ENCODE measurements at regions not wholly inside any gene's neighbourhood (a gene's known extent, or its start where the extent isn't known, plus 50 kb on each side); places are given as distances from the start of the nearest gene placed in this dataset.

GRCh38 chr6:48031711-48032110 lies 79.3 kb downstream of the PTCHD4 start:
- no peaks in the 10 kb centered on the region for H3K36me3 ChIP-seq (replicated peaks in 1 of 2; ENCODE audit: control insufficient read depth in 1 of 2, insufficient read depth in 2 of 2, low read length in 1 of 2)
- ChIA-PET POLR2A (no interaction called here), CTCF (no interaction called here)
- H3K27ac ChIP-seq (ENCODE audit: low read depth in 2 of 2, low read length in 1 of 2): peak overlapping the region in 1 of 2 experiments; percentile 55; a peak in 2 of 4 replicates
- no peaks in the 10 kb centered on the region for H3K9me2 ChIP-seq
- WGBS (ENCODE audit: low lambda C conversion rate): 12% methylated on average over 2 of the region's 2 CpGs
- H4K20me1 ChIP-seq (ENCODE audit: insufficient read depth): no peaks in the 10 kb centered on the region
- peak overlapping the region; percentile 25; the same call in 1 of the 2 replicates for H3K4me2 ChIP-seq
- H3F3A ChIP-seq (replicated peaks; ENCODE audit: insufficient read depth): peaks cover 7% of the 10 kb centered on the region
- no peak overlapping the region for H2AFZ ChIP-seq (ENCODE audit: low read depth)
- TF ChIP-seq NRF1 (IDR thresholded peaks at IDR 0.05; ENCODE audit: low read depth, low read length) (no peak), USF1 (IDR thresholded peaks at IDR 0.05; ENCODE audit: borderline replicate concordance, low read depth) (no peak), MAX (IDR thresholded peaks at IDR 0.05; ENCODE audit: low read depth) (no peak), JUND (IDR thresholded peaks at IDR 0.05) (no peak), RAD21 (IDR thresholded peaks at IDR 0.05; ENCODE audit: low read length) (no peak), SIN3A (IDR thresholded peaks at IDR 0.05; ENCODE audit: borderline replicate concordance, low read depth, low read length) (no peak), NFIC (IDR thresholded peaks at IDR 0.05; ENCODE audit: borderline replicate concordance) (no peak), TCF12 (IDR thresholded peaks at IDR 0.05) (no peak), POLR2AphosphoS5 (IDR thresholded peaks at IDR 0.05; ENCODE audit: low read depth, low read length) (no peak), FOXJ3 (CRISPR knock-in tag; IDR thresholded peaks at IDR 0.05) (no peak)
- DNase-seq: no peak
- H3K79me2 ChIP-seq (ENCODE audit: insufficient read depth): no peaks in the 10 kb centered on the region
- no peaks in the 10 kb centered on the region for H3K9me3 ChIP-seq
- no peak overlapping the region for H3K4me3 ChIP-seq (ENCODE audit: low read depth in 2 of 2, low read length in 1 of 2)
- H3K27me3 ChIP-seq (ENCODE audit: insufficient read depth): no peaks in the 10 kb centered on the region
- no peak overlapping the region for H3K9ac ChIP-seq
- H3K4me1 ChIP-seq (ENCODE audit: control insufficient read depth in 1 of 2, insufficient read depth in 2 of 2, low read depth in 1 of 2, low read length in 1 of 2): peaks cover 0 to 26% of the 10 kb centered on the region in 2 experiments; a peak in 1 of 4 replicates

DNA sequence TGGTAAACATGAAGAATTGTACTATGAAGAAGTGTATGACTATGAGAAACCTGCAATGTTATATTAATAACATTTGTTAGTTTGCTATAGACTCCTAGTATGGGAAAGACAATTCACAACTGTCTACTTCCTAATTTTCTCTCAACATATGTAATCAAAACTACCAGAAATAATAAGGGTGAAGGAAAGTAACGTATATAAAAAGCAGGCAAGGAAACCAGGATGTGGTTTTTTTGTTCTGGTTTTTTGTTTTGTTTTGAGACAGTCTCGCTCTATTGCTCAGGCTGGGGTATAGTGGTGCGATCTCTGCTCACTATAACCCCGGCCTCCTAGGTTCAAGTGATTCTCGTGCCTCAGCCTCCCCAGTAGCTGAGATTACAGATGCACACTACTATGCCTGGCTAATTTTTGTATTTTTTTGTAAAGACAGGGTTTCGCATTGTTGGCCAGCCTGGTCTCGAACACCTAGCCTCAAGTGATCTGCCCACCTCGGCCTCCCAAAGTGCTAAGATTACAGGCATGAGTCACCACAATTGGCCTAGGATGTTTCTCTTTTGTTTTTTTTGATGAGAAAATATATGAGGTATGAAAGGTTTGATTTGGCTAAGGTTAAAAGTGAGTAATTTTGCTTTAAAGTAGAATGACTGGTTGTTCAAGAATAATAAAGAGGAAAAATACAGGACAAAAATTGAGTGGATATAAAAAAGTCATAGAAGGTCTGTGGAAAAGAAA lies 83.1 kb downstream of the PTCHD4 start:
- 49% methylated on average over 8 of the region's 8 CpGs for WGBS (ENCODE audit: low lambda C conversion rate)
- Histone ChIP-seq H3K9ac (no peak overlapping the region), H3K9me3 (no peaks in the 10 kb centered on the region), H3K4me3 (ENCODE audit: low read depth in 2 of 2, low read length in 1 of 2) (no peak overlapping the region), H3K9me2 (no peaks in the 10 kb centered on the region), H3K4me1 (ENCODE audit: control insufficient read depth in 1 of 2, insufficient read depth in 2 of 2, low read depth in 1 of 2, low read length in 1 of 2) (peaks cover 0 to 19% of the 10 kb centered on the region in 2 experiments; a peak in 1 of 4 replicates), H3K36me3 (replicated peaks in 1 of 2; ENCODE audit: control insufficient read depth in 1 of 2, insufficient read depth in 2 of 2, low read length in 1 of 2) (no peaks in the 10 kb centered on the region), H3F3A (replicated peaks; ENCODE audit: insufficient read depth) (peaks cover 7% of the 10 kb centered on the region), H3K4me2 (no peak overlapping the region), H3K27ac (ENCODE audit: low read depth in 2 of 2, low read length in 1 of 2) (no peak overlapping the region), H3K79me2 (ENCODE audit: insufficient read depth) (no peaks in the 10 kb centered on the region), H4K20me1 (ENCODE audit: insufficient read depth) (no peaks in the 10 kb centered on the region), H3K27me3 (ENCODE audit: insufficient read depth) (no peaks in the 10 kb centered on the region), H2AFZ (ENCODE audit: low read depth) (no peak overlapping the region)
- no peak for DNase-seq
- ChIA-PET POLR2A (no interaction called here), CTCF (no interaction called here)
- TF ChIP-seq GABPA (IDR thresholded peaks at IDR 0.05; ENCODE audit: low read depth): no peak
- TF ChIP-seq FOSL2 (IDR thresholded peaks at IDR 0.05; ENCODE audit: borderline replicate concordance, low read depth): 0 out of 2 replicates have a peak, but pooled peaks have one; percentile 9

DNA sequence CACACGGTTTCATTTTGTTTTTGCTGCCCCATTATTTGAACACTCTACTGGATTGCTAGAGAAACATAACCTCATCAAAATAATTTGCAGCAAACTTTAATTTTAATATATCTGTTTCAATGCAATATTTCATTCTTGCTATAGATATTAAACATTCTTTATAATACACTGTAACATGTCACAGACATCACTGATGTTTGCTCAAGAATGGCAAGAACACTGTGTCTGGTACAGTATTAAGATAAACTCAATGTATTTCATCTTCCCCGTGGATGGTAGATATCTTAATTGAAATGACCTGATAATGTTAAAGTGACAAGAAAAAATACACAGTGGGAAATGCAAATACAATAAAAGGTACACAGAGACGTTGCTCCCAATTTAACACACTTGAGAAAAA lies 86.0 kb downstream of the PTCHD4 start:
- H3K36me3 ChIP-seq (replicated peaks in 1 of 2; ENCODE audit: control insufficient read depth in 1 of 2, insufficient read depth in 2 of 2, low read length in 1 of 2): no peaks in the 10 kb centered on the region
- H3F3A ChIP-seq (replicated peaks; ENCODE audit: insufficient read depth): no peaks in the 10 kb centered on the region
- H3K4me1 ChIP-seq (ENCODE audit: control insufficient read depth in 1 of 2, insufficient read depth in 2 of 2, low read depth in 1 of 2, low read length in 1 of 2): no peaks in the 10 kb centered on the region; a peak in 1 of 4 replicates
- ChIA-PET POLR2A (no interaction called here), CTCF (no interaction called here)
- H3K4me3 ChIP-seq (ENCODE audit: low read depth in 2 of 2, low read length in 1 of 2): no peak overlapping the region
- DNase-seq: no peak
- no peak overlapping the region for H3K9ac ChIP-seq
- H3K9me3 ChIP-seq: no peaks in the 10 kb centered on the region
- H4K20me1 ChIP-seq (ENCODE audit: insufficient read depth): no peaks in the 10 kb centered on the region
- whole genome bisulfite sequencing (ENCODE audit: low lambda C conversion rate): 19% methylated on average over 3 of the region's 3 CpGs
- H3K79me2 ChIP-seq (ENCODE audit: insufficient read depth): no peaks in the 10 kb centered on the region
- H3K27me3 ChIP-seq (ENCODE audit: insufficient read depth): no peaks in the 10 kb centered on the region
- no peak overlapping the region for H2AFZ ChIP-seq (ENCODE audit: low read depth)
- no peak overlapping the region for H3K4me2 ChIP-seq
- no peak overlapping the region for H3K27ac ChIP-seq (ENCODE audit: low read depth in 2 of 2, low read length in 1 of 2)
- no peaks in the 10 kb centered on the region for H3K9me2 ChIP-seq
- TF ChIP-seq FOXJ3 (CRISPR knock-in tag; IDR thresholded peaks at IDR 0.05): no peak
- TF ChIP-seq TCF12 (IDR thresholded peaks at IDR 0.05): no peak
- TF ChIP-seq MXI1 (IDR thresholded peaks at IDR 0.05; ENCODE audit: low read depth, low read length): no peak
- TF ChIP-seq EZH2phosphoT487 (IDR thresholded peaks at IDR 0.05; ENCODE audit: borderline replicate concordance, low read depth): no peak
- TF ChIP-seq, protein P1, sequence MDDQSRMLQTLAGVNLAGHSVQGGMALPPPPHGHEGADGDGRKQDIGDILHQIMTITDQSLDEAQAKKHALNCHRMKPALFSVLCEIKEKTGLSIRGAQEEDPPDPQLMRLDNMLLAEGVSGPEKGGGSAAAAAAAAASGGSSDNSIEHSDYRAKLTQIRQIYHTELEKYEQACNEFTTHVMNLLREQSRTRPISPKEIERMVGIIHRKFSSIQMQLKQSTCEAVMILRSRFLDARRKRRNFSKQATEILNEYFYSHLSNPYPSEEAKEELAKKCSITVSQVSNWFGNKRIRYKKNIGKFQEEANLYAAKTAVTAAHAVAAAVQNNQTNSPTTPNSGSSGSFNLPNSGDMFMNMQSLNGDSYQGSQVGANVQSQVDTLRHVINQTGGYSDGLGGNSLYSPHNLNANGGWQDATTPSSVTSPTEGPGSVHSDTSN (IDR thresholded peaks at IDR 0.05): no peak
- TF ChIP-seq, protein P2, sequence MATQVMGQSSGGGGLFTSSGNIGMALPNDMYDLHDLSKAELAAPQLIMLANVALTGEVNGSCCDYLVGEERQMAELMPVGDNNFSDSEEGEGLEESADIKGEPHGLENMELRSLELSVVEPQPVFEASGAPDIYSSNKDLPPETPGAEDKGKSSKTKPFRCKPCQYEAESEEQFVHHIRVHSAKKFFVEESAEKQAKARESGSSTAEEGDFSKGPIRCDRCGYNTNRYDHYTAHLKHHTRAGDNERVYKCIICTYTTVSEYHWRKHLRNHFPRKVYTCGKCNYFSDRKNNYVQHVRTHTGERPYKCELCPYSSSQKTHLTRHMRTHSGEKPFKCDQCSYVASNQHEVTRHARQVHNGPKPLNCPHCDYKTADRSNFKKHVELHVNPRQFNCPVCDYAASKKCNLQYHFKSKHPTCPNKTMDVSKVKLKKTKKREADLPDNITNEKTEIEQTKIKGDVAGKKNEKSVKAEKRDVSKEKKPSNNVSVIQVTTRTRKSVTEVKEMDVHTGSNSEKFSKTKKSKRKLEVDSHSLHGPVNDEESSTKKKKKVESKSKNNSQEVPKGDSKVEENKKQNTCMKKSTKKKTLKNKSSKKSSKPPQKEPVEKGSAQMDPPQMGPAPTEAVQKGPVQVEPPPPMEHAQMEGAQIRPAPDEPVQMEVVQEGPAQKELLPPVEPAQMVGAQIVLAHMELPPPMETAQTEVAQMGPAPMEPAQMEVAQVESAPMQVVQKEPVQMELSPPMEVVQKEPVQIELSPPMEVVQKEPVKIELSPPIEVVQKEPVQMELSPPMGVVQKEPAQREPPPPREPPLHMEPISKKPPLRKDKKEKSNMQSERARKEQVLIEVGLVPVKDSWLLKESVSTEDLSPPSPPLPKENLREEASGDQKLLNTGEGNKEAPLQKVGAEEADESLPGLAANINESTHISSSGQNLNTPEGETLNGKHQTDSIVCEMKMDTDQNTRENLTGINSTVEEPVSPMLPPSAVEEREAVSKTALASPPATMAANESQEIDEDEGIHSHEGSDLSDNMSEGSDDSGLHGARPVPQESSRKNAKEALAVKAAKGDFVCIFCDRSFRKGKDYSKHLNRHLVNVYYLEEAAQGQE (IDR thresholded peaks at IDR 0.05; ENCODE audit: low read depth, low read length): no peak

All from SK-N-SH (cell line).